Ishikawa (cell line): ENCODE measurements at regions not wholly inside any gene's neighbourhood (a gene's known extent, or its start where the extent isn't known, plus 50 kb on each side); places are given as distances from the start of the nearest gene placed in this dataset.

Experiments used
- EGR1 ChIP-seq: IDR thresholded peaks from 2 replicates; pipeline ENCODE4 v1.6.1; 2012
- TF ChIP-seq, protein P1 (sequence below): IDR thresholded peaks from 2 replicates; pipeline ENCODE4 v1.6.1; 2012; ENCODE audit warnings: low read depth, mild to moderate bottlenecking

DNA sequence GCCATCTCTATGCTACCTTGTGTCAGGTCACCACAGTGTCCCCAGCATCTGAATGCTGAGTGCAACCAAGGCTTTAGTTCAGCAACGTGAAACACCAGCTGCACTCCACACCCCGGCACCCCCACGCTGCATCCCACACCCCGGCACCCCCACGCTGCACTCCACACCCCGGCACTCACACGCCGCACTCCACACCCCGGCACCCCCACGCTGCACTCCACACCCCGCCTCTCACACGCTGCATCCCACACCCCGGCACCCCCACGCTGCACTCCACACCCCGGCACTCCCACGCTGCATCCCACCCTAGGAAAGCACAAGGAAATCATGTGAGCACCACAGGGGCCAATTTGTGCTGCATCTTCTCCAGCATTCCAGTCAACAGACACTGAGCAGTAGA is 199.8 kb upstream of the FRG1 start:
- TF ChIP-seq, protein P1, sequence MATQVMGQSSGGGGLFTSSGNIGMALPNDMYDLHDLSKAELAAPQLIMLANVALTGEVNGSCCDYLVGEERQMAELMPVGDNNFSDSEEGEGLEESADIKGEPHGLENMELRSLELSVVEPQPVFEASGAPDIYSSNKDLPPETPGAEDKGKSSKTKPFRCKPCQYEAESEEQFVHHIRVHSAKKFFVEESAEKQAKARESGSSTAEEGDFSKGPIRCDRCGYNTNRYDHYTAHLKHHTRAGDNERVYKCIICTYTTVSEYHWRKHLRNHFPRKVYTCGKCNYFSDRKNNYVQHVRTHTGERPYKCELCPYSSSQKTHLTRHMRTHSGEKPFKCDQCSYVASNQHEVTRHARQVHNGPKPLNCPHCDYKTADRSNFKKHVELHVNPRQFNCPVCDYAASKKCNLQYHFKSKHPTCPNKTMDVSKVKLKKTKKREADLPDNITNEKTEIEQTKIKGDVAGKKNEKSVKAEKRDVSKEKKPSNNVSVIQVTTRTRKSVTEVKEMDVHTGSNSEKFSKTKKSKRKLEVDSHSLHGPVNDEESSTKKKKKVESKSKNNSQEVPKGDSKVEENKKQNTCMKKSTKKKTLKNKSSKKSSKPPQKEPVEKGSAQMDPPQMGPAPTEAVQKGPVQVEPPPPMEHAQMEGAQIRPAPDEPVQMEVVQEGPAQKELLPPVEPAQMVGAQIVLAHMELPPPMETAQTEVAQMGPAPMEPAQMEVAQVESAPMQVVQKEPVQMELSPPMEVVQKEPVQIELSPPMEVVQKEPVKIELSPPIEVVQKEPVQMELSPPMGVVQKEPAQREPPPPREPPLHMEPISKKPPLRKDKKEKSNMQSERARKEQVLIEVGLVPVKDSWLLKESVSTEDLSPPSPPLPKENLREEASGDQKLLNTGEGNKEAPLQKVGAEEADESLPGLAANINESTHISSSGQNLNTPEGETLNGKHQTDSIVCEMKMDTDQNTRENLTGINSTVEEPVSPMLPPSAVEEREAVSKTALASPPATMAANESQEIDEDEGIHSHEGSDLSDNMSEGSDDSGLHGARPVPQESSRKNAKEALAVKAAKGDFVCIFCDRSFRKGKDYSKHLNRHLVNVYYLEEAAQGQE, result no peak
- TF ChIP-seq EGR1, result no peak
